Neural cell (in vitro differentiated cells): ENCODE measurements at regions not wholly inside any gene's neighbourhood (a gene's known extent, or its start where the extent isn't known, plus 50 kb on each side); places are given as distances from the start of the nearest gene placed in this dataset.

Source experiments
- CTCF ChIP-seq: fragments of 450-650 bp; IDR thresholded peaks from 2 replicates; pipeline ENCODE4 v1.5.1; 2014; ENCODE audit warnings: antibody characterized with exemption, mild to moderate bottlenecking, moderate library complexity; ENCODE audit not compliant: poor library complexity, severe bottlenecking
- EP300 ChIP-seq: fragments of 450-650 bp; conservative IDR thresholded peaks from 2 replicates; pipeline ENCODE4 v1.6.1; 2014; ENCODE audit warnings: antibody characterized with exemption, mild to moderate bottlenecking, moderate library complexity; ENCODE audit not compliant: poor library complexity, severe bottlenecking
- EZH2 ChIP-seq: fragments of 200-600, 300-800 bp; shearing (Covaris generic), sonication (generic); IDR thresholded peaks from 2 replicates; pipeline ENCODE4 v1.6.1; 2014; ENCODE audit warnings: antibody characterized with exemption, low read length, borderline replicate concordance, mild to moderate bottlenecking; ENCODE audit not compliant: insufficient read depth, poor library complexity, severe bottlenecking
- MXI1 ChIP-seq: fragments of 450-650 bp; conservative IDR thresholded peaks from 2 replicates; pipeline ENCODE4 v1.6.1; 2014; ENCODE audit warnings: antibody characterized with exemption, mild to moderate bottlenecking; ENCODE audit not compliant: poor library complexity, severe bottlenecking
- POLR2AphosphoS5 ChIP-seq: IDR thresholded peaks from 2 replicates; pipeline ENCODE4 v1.6.1; 2012
- REST ChIP-seq: IDR thresholded peaks from 2 replicates; pipeline ENCODE4 v1.6.1; 2012; ENCODE audit warnings: borderline replicate concordance
- TAF1 ChIP-seq: IDR thresholded peaks from 2 replicates; pipeline ENCODE4 v1.6.1; 2012; ENCODE audit warnings: low read depth

GRCh38 chr10:3925184-3925583, 140.2 kb upstream of the KLF6 start:
- TF ChIP-seq CTCF = no peak
- TF ChIP-seq REST = no peak
- no peak for TF ChIP-seq POLR2AphosphoS5
- TF ChIP-seq EZH2 = no peak
- no peak for TF ChIP-seq TAF1
- TF ChIP-seq EP300 = no peak
- TF ChIP-seq MXI1 = no peak
